ENCODE measurements at regions not wholly inside any gene's neighbourhood (a gene's known extent, or its start where the extent isn't known, plus 50 kb on each side); places are given as distances from the start of the nearest gene placed in this dataset.

GRCh38 chr9:103928442-103928841 lies 165.7 kb upstream of the SMC2 start:
- POLR2A ChIA-PET: no interaction called here
- Histone ChIP-seq H3K4me1 (ENCODE audit: control insufficient read depth, insufficient read depth, low read length) (no peaks in the 10 kb centered on the region), H3K4me3 (ENCODE audit: low read depth in 2 of 2, low read length in 2 of 2) (no peak overlapping the region), H3K27me3 (ENCODE audit: control insufficient read depth, insufficient read depth, low read length) (no peaks in the 10 kb centered on the region), H3K36me3 (ENCODE audit: control insufficient read depth, insufficient read depth, low read length) (no peaks in the 10 kb centered on the region), H3K27ac (ENCODE audit: low read length) (no peak overlapping the region), H3K9me3 (ENCODE audit: control insufficient read depth, insufficient read depth, low read depth, low read length) (no peaks in the 10 kb centered on the region)
- in situ Hi-C loops (cut with HindIII; ENCODE audit: low pct_unique_long_range_greater_than_20kb, low sequenced_read_pairs): no loop called here
- intact Hi-C loops (cut with micrococcal nuclease; ENCODE audit: unreplicated experiment): no loop called here
- no peak for TF ChIP-seq CTCF (IDR thresholded peaks at IDR 0.05)
- no peak for TF ChIP-seq POLR2AphosphoS5 (IDR thresholded peaks at IDR 0.05; ENCODE audit: low read depth, low read length)
- TF ChIP-seq REST (IDR thresholded peaks at IDR 0.05; ENCODE audit: insufficient read depth in 1 of 2, low read depth in 2 of 2, low read length in 1 of 2): no peak
- TF ChIP-seq TCF7L2 (IDR thresholded peaks at IDR 0.05; ENCODE audit: low read depth, low read length): no peak
- no peak for TF ChIP-seq SIN3A (IDR thresholded peaks at IDR 0.05; ENCODE audit: borderline replicate concordance, insufficient read depth, low read depth, low read length)
- no peak for DNase-seq (ENCODE audit: low read depth, low spot score)
- CTCF ChIA-PET: no interaction called here
- ATAC-seq: no peak
- BruUV-seq (replicated peaks): no TSS peak

GRCh38 chr9:103941104-103941503 lies 153.0 kb upstream of the SMC2 start:
- intact Hi-C loops (cut with micrococcal nuclease; ENCODE audit: unreplicated experiment) (no loop called here), in situ Hi-C loops (cut with HindIII; ENCODE audit: low pct_unique_long_range_greater_than_20kb, low sequenced_read_pairs) (no loop called here)
- DNase-seq (ENCODE audit: low read depth, low spot score) (no peak), ATAC-seq (no peak)
- Histone ChIP-seq H3K27me3 (ENCODE audit: control insufficient read depth, insufficient read depth, low read length) (no peaks in the 10 kb centered on the region), H3K36me3 (ENCODE audit: control insufficient read depth, insufficient read depth, low read length) (no peaks in the 10 kb centered on the region), H3K4me1 (ENCODE audit: control insufficient read depth, insufficient read depth, low read length) (no peaks in the 10 kb centered on the region), H3K9me3 (ENCODE audit: control insufficient read depth, insufficient read depth, low read depth, low read length) (no peaks in the 10 kb centered on the region), H3K4me3 (ENCODE audit: low read depth in 2 of 2, low read length in 2 of 2) (no peak overlapping the region), H3K27ac (ENCODE audit: low read length) (no peak overlapping the region)
- ChIA-PET CTCF (no interaction called here), POLR2A (no interaction called here)
- no TSS peak for BruUV-seq (replicated peaks)
- TF ChIP-seq SIN3A (IDR thresholded peaks at IDR 0.05; ENCODE audit: borderline replicate concordance, insufficient read depth, low read depth, low read length) (no peak), CTCF (IDR thresholded peaks at IDR 0.05) (no peak), REST (IDR thresholded peaks at IDR 0.05; ENCODE audit: insufficient read depth in 1 of 2, low read depth in 2 of 2, low read length in 1 of 2) (no peak), TCF7L2 (IDR thresholded peaks at IDR 0.05; ENCODE audit: low read depth, low read length) (no peak), POLR2AphosphoS5 (IDR thresholded peaks at IDR 0.05; ENCODE audit: low read depth, low read length) (no peak)
